GM21423 (cell line): ENCODE measurements at regions not wholly inside any gene's neighbourhood (a gene's known extent, or its start where the extent isn't known, plus 50 kb on each side); places are given as distances from the start of the nearest gene placed in this dataset.
"Not testable (repeated sequence)": the region's sequence is repeated elsewhere in the genome, so short reads cannot be mapped to it uniquely, and the experiment has no call there.

ENCODE experiments used
- ATAC-seq: cut with Tn5 transposase; IDR thresholded peaks from one replicate; pipeline ENCODE4 v1.9.1; 2021; ENCODE audit warnings: mild to moderate bottlenecking, moderate library complexity; ENCODE audit not compliant: unreplicated experiment

GRCh38 chr13:42474954-42475353, 99.0 kb upstream of the TNFSF11 start:
- no peak for ATAC-seq

- ATAC-seq: no peak
Observed at GRCh38 chr13:42477596-42478190, 96.3 kb upstream of the TNFSF11 start.

GRCh38 chr13:42478531-42479156, 95.3 kb upstream of the TNFSF11 start:
- no peak for ATAC-seq

GRCh38 chr13:42484386-42484785, 89.6 kb upstream of the TNFSF11 start:
- ATAC-seq: no peak

GRCh38 chr13:42485272-42485671, 88.7 kb upstream of the TNFSF11 start:
- no peak for ATAC-seq

GRCh38 chr13:42486711-42487198, 87.2 kb upstream of the TNFSF11 start:
- no peak for ATAC-seq

GRCh38 chr13:42487221-42487620, 86.7 kb upstream of the TNFSF11 start:
- no peak for ATAC-seq

GRCh38 chr13:42490676-42491075, 83.3 kb upstream of the TNFSF11 start:
- ATAC-seq: no peak

GRCh38 chr13:42492372-42492920, 81.5 kb upstream of the TNFSF11 start:
- no peak for ATAC-seq

GRCh38 chr13:42494157-42494556, 79.8 kb upstream of the TNFSF11 start:
- no peak for ATAC-seq

- ATAC-seq: no peak
Observed at GRCh38 chr13:42495255-42495654, 78.7 kb upstream of the TNFSF11 start.

GRCh38 chr13:42495751-42496150, 78.2 kb upstream of the TNFSF11 start:
- ATAC-seq: no peak

- ATAC-seq: not testable (repeated sequence)
Observed at GRCh38 chr13:42496926-42497554, 76.9 kb upstream of the TNFSF11 start.

- peak; percentile 85 for ATAC-seq
Observed at GRCh38 chr13:42497798-42498197, 76.2 kb upstream of the TNFSF11 start.

GRCh38 chr13:42498521-42498920, 75.4 kb upstream of the TNFSF11 start:
- no peak for ATAC-seq
